GM19238 (cell line): ENCODE measurements at regions not wholly inside any gene's neighbourhood (a gene's known extent, or its start where the extent isn't known, plus 50 kb on each side); places are given as distances from the start of the nearest gene placed in this dataset.
A peak's percentile ranks its signal among the peaks of the same experiment; 100 is the strongest.
"Not testable (repeated sequence)": the region's sequence is repeated elsewhere in the genome, so short reads cannot be mapped to it uniquely, and the experiment has no call there.

Experiments
- DNase-seq: peaks from one replicate; pipeline ENCODE4 v3.0.0; 2011; ENCODE audit warnings: low spot score; ENCODE audit not compliant: insufficient read length

- DNase-seq = no peak
These were observed 101.8 kb downstream of the NUFIP1 start for GRCh38 chr13:44887515-44887914.

GRCh38 chr13:44884076-44884729, 105.1 kb downstream of the NUFIP1 start:
- no peak for DNase-seq

- DNase-seq = no peak
These were observed 109.7 kb downstream of the NUFIP1 start for GRCh38 chr13:44879452-44880058.

GRCh38 chr13:44876782-44877324, 112.4 kb downstream of the NUFIP1 start:
- DNase-seq = no peak

GRCh38 chr13:44874886-44875630, 114.2 kb downstream of the NUFIP1 start:
- no peak for DNase-seq

DNA sequence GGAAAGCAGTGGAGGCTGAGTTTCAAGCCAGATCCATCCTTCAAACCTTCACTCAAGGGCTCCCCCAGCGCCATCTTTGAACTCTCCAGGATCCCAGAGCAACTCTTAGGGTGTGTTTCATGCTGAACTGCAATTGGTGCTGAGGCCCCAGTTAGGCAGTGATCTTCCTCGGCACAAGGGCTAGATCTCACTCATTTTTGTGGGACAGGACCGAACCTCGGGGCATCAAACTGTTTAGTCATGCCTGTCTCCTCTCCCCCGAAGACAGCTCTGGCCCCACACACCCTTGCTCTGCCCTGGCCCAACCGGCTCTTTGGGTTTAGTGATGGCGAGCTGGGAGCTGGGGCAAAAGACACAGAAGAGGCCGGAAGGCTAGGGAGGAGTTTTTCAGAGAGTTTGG, 115.1 kb downstream of the NUFIP1 start:
- no peak for DNase-seq

DNA sequence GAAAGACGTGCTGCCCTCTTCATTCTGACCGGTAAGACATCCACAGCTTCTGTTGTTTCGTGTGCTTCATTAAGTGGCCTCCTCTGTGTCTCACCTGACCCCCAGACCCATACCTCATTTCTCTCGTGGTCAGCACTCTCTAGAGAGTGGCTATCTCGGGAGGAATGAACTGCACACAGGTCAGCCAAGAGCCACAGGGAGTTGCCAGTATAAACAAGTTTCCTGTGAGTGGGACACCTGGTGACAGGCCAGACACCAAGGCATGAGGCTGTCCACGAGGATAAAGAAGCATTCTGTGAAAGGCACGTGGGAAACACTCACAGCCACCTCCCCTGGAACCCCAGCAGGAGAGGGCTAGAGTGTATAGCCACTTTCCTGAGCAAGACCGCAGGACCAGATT, 115.8 kb downstream of the NUFIP1 start:
- DNase-seq = no peak

DNA sequence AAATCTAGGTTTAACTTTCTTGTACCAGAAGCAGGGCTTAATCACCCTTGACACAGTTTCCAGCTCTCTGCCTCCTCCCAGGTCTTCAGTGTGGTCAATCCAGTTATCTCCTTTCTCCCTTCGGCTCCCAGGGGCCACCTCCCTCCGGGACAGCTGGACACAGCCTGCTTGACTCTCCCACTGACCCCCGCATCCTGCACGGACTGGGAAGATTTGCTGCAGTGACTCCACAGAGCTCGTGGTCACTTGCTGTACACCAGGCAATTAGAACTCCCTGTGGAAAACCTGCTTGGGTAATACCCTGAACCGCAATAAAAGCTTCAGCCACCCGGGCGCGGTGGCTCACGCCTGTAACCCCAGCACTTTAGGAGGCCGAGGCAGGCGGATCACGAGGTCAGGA, 116.5 kb downstream of the NUFIP1 start:
- no peak for DNase-seq

DNA sequence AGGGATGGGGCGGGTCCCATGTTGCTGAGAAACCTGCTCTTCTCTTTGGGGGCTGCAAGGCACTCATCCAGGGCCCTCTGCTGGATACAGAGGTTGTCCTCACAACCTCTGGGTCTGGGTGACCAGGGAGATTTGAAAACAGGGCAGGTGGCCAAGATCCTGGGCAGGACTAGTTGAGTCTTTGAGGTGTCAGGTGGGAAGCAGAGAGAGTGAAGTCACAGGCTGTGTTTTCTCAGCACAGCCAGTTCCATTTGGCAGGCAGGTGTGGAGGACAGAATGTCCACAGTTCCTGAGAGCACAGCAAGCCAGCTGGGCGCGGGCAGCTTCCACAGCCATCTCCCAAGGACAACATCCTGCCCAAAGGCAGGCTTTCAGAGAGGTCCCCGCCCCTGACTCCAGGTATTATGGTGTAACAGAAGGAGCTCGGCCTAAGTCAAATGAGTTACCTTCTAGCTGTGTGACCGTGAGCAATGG, 118.8 kb downstream of the NUFIP1 start:
- DNase-seq = no peak

DNA sequence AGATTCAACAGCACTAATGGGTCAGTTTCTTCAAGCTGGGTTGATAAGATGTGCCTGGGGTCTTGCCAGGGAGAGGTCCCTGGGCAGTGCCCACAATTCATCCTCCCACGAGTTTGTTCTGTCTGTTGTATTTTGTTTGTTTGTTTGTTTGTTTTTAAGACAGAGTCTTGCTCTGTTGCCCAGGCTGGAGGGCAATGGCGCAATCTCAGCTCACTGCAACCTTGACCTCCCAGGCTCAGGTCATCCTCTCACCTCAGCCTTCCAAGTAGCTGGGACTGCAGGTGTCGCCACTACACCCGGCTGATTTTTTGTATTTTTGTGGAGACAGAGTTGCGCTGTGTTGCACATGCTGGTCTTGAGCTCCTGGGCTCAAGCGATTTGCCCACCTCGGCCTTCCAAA, 120.1 kb downstream of the NUFIP1 start:
- DNase-seq = no peak

GRCh38 chr13:44868397-44868796, 120.9 kb downstream of the NUFIP1 start:
- peak; percentile 16 for DNase-seq

- DNase-seq = no peak
These were observed 121.4 kb downstream of the NUFIP1 start for GRCh38 chr13:44867825-44868224.

- no peak for DNase-seq
These were observed 122.8 kb downstream of the NUFIP1 start for GRCh38 chr13:44866411-44866911.

DNA sequence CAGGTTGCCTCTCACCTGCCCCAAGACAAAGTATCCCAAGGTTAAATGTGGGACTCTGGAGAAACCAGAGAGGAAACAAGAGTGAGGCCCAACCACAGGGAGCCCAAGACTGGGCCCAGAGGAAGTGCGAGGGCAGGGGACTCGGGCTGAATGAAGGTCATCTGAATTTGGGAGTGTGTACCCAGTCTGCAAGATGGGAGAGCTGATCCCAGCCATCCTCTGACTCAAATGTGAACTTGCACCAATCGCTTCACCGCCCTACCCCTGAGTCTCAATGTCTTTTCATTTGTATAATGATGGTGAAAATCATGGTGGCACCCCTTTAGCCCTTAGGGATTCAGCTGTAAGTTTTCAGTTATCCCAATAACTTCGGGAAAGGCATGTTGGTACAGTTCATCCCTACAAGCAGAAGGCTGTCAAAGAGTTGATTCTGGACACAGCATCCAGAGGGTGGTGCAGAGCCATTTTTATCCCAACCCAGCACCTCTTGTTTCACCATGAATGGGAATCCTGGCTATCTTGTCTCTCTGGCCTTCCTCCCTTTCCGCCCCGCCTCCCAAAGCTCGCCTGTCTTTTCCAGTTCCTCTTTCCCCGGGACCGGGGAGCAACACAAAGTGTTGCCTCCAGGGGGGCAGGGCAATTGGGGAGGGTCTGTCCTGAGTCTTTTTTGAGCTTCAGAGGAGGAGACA, 123.4 kb downstream of the NUFIP1 start:
- DNase-seq = no peak

GRCh38 chr13:44863641-44864040, 125.6 kb downstream of the NUFIP1 start:
- DNase-seq = not testable (repeated sequence)

- DNase-seq = no peak
These were observed 128.8 kb downstream of the NUFIP1 start for GRCh38 chr13:44860454-44860853.

- no peak for DNase-seq
These were observed 131.5 kb downstream of the NUFIP1 start for GRCh38 chr13:44857736-44858135.

GRCh38 chr13:44857061-44857460, 132.2 kb downstream of the NUFIP1 start:
- no peak for DNase-seq

- no peak for DNase-seq
These were observed 133.4 kb downstream of the NUFIP1 start for GRCh38 chr13:44855860-44856259.

DNA sequence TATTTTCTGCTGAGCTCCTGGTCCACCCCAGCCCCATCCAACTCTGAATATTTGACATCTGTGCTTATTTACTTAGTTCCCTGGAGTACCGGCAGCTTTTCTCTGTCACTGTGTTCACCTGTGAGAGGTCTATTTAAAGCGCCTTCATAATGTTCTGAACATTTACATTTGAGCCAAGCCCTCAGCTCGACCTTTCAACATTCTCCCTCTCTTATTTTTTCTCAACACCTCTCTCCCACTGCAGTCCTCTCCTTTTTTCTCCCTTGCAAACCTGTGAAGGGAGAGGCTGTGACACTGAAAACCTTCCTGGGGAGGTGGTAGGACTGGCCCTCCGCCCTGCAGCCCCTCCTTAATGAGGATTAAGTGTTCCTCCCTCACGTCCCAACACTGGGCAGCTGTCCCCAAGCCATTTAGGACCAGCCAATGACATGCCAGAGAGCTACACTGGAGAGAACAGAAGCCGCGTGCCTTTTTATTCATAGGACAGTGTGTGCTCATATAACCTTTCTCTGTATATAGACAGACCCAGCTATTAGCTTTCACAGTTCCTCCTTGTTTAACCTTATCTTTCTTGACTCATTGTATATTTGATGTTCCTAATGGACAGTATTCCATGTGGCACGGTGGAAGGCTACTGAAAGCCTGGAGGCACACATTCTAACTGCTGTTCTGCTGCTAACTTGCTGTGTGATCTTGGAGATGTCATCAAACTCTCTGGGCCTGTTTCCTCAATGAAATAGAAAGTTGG, 134.8 kb downstream of the NUFIP1 start:
- no peak for DNase-seq

GRCh38 chr13:44853641-44854040, 135.6 kb downstream of the NUFIP1 start:
- no peak for DNase-seq
